Chondrocyte (in vitro differentiated cells): ENCODE measurements at regions not wholly inside any gene's neighbourhood (a gene's known extent, or its start where the extent isn't known, plus 50 kb on each side); places are given as distances from the start of the nearest gene placed in this dataset.

Experiments used
- DNase-seq: peaks from one replicate; pipeline ENCODE4 v3.0.0; 2021; ENCODE audit warnings: mixed read lengths, low spot score
- H3K27ac Mint-ChIP-seq: one replicate; pipeline ENCODE4 v1.8.0; 2021; ENCODE audit warnings: mild to moderate bottlenecking, moderate library complexity, mixed read lengths; ENCODE audit not compliant: unreplicated experiment
- H3K27me3 Mint-ChIP-seq: 2 replicates; pipeline ENCODE4 v1.8.0; 2021; ENCODE audit warnings: low read depth, mixed read lengths
- H3K36me3 Mint-ChIP-seq: 2 replicates; pipeline ENCODE4 v1.8.0; 2021; ENCODE audit warnings: low read depth, mixed read lengths
- H3K4me1 Mint-ChIP-seq: 2 replicates; pipeline ENCODE4 v1.8.0; 2021; ENCODE audit warnings: low read depth, mild to moderate bottlenecking, mixed read lengths
- H3K4me3 Mint-ChIP-seq: one replicate; pipeline ENCODE4 v1.8.0; 2021; ENCODE audit warnings: mild to moderate bottlenecking, moderate library complexity, mixed read lengths; ENCODE audit not compliant: unreplicated experiment
- H3K9me3 Mint-ChIP-seq: 2 replicates; pipeline ENCODE4 v1.8.0; 2021; ENCODE audit warnings: low read depth, mixed read lengths
- TF ChIP-seq, protein P1 (sequence below): fragments of 200-600 bp; sonication (generic); IDR thresholded peaks from 2 replicates; pipeline ENCODE4 v1.5.0; 2021; ENCODE audit warnings: antibody characterized with exemption, mild to moderate bottlenecking, moderate library complexity

- TF ChIP-seq, protein P1, sequence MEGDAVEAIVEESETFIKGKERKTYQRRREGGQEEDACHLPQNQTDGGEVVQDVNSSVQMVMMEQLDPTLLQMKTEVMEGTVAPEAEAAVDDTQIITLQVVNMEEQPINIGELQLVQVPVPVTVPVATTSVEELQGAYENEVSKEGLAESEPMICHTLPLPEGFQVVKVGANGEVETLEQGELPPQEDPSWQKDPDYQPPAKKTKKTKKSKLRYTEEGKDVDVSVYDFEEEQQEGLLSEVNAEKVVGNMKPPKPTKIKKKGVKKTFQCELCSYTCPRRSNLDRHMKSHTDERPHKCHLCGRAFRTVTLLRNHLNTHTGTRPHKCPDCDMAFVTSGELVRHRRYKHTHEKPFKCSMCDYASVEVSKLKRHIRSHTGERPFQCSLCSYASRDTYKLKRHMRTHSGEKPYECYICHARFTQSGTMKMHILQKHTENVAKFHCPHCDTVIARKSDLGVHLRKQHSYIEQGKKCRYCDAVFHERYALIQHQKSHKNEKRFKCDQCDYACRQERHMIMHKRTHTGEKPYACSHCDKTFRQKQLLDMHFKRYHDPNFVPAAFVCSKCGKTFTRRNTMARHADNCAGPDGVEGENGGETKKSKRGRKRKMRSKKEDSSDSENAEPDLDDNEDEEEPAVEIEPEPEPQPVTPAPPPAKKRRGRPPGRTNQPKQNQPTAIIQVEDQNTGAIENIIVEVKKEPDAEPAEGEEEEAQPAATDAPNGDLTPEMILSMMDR = no peak
- Mint-ChIP-seq H3K27ac (no peak overlapping the region), H3K9me3 (no peaks in the 10 kb centered on the region), H3K27me3 (no peaks in the 10 kb centered on the region), H3K4me3 (no peak overlapping the region), H3K4me1 (peaks cover 13% of the 10 kb centered on the region), H3K36me3 (no peaks in the 10 kb centered on the region)
- DNase-seq = no peak
These were observed 378.1 kb upstream of the TLE4 start for GRCh38 chr9:79193501-79194223.

DNA sequence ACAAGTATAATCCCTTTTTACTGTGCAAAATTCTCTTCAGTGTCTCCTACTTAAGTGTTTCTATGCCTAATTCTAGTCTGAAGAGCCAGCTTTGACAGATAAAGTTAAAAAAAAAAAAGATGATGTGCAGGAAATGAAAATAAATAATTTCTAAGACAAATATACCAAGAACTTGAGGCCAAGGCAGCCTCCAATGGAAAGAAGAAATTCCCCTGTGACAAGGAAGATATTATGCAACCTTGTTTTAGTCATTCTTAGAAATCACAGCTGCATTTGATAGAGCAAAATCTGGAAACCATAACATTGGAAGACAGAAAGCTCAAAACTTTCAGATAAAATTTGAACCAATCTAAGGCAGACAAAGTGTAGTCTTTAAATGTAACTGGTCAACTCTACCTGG is 375.9 kb upstream of the TLE4 start:
- no peak overlapping the region for H3K27ac Mint-ChIP-seq
- peaks cover 13% of the 10 kb centered on the region for H3K4me1 Mint-ChIP-seq
- TF ChIP-seq, protein P1 = no peak
- DNase-seq = no peak
- H3K27me3 Mint-ChIP-seq = no peaks in the 10 kb centered on the region
- H3K4me3 Mint-ChIP-seq = no peak overlapping the region
- H3K9me3 Mint-ChIP-seq = no peaks in the 10 kb centered on the region
- no peaks in the 10 kb centered on the region for H3K36me3 Mint-ChIP-seq

DNA sequence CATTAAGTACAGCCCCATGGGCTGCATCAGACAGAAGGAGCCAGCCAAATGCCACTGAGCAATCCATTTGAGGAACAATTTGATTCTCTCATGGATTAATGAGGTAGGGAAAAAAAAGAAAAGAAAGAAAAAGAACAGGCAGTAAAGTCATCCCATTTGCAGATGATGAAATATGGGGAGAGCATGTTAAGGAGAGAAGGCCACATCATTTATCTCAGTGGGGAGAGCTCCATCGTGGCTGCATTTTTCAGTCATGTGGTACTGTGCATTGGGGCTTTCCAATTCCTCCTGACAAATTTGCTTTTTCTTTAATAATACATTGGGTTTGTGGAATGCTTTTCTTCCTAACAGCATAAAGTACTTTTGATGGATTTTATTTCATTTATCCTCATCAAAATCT is 375.2 kb upstream of the TLE4 start:
- Mint-ChIP-seq H3K4me1 (peaks cover 13% of the 10 kb centered on the region), H3K27ac (no peak overlapping the region), H3K36me3 (no peaks in the 10 kb centered on the region), H3K4me3 (no peak overlapping the region), H3K27me3 (no peaks in the 10 kb centered on the region), H3K9me3 (no peaks in the 10 kb centered on the region)
- TF ChIP-seq, protein P1 = no peak
- no peak for DNase-seq

GRCh38 chr9:79200336-79200735 is 371.4 kb upstream of the TLE4 start:
- DNase-seq = no peak
- Mint-ChIP-seq H3K4me1 (peaks cover 13% of the 10 kb centered on the region), H3K36me3 (no peaks in the 10 kb centered on the region), H3K27me3 (no peaks in the 10 kb centered on the region), H3K4me3 (no peak overlapping the region), H3K27ac (no peak overlapping the region), H3K9me3 (no peaks in the 10 kb centered on the region)
- TF ChIP-seq, protein P1 = no peak

GRCh38 chr9:79201636-79202035 is 370.1 kb upstream of the TLE4 start:
- DNase-seq = no peak
- no peak overlapping the region for H3K4me3 Mint-ChIP-seq
- no peak overlapping the region for H3K27ac Mint-ChIP-seq
- H3K9me3 Mint-ChIP-seq = no peaks in the 10 kb centered on the region
- H3K36me3 Mint-ChIP-seq = no peaks in the 10 kb centered on the region
- no peaks in the 10 kb centered on the region for H3K27me3 Mint-ChIP-seq
- TF ChIP-seq, protein P1 = no peak
- no peaks in the 10 kb centered on the region for H3K4me1 Mint-ChIP-seq
